Upper lobe of left lung (tissue), 4 donors: ENCODE measurements at regions not wholly inside any gene's neighbourhood (a gene's known extent, or its start where the extent isn't known, plus 50 kb on each side); places are given as distances from the start of the nearest gene placed in this dataset.

Experiments used
- CTCF ChIP-seq, 6 experiments: fragments of 450-650 bp in 4 of 6; fragments of 200-600 bp in 2 of 6; sonication (generic) in 2 of 6; IDR thresholded peaks; one replicate each; pipeline ENCODE4 v1.5.1; 2016 to 2019; ENCODE audit warnings: antibody characterized with exemption in 6 of 6
- EP300 ChIP-seq, 4 donors: sonication (generic); formaldehyde crosslinking; IDR thresholded peaks; one replicate each; pipeline ENCODE4 v1.5.1; 2017; ENCODE audit warnings: antibody characterized with exemption in 4 of 4, control low read depth in 2 of 4
- POLR2A ChIP-seq, 4 donors: fragments of 450-650 bp; IDR thresholded peaks; one replicate each; pipeline ENCODE4 v1.5.1; 2016 to 2017; ENCODE audit warnings: antibody characterized with exemption in 4 of 4, mild to moderate bottlenecking in 2 of 4
- POLR2AphosphoS5 ChIP-seq, 2 donors: sonication (generic); formaldehyde crosslinking; IDR thresholded peaks; one replicate each; pipeline ENCODE4 v1.5.1; 2017; ENCODE audit warnings: antibody characterized with exemption in 2 of 2

GRCh38 chr6:97917369-97917768 lies 634.4 kb upstream of the MMS22L start:
- TF ChIP-seq POLR2A (IDR thresholded peaks at IDR 0.05) (no peak), POLR2AphosphoS5 (IDR thresholded peaks at IDR 0.05) (no peak), CTCF (IDR thresholded peaks at IDR 0.05) (no peak), EP300 (IDR thresholded peaks at IDR 0.05) (no peak)
